HEK293 (cell line): ENCODE measurements at regions not wholly inside any gene's neighbourhood (a gene's known extent, or its start where the extent isn't known, plus 50 kb on each side); places are given as distances from the start of the nearest gene placed in this dataset.
"Not testable (repeated sequence)": the region's sequence is repeated elsewhere in the genome, so short reads cannot be mapped to it uniquely, and the experiment has no call there.

Source experiments
- KLF16 ChIP-seq: fragments of 450-650 bp; formaldehyde crosslinking; IDR thresholded peaks from 2 replicates; pipeline ENCODE4 v1.5.1; 2017; ENCODE audit warnings: missing biosample characterization, missing genetic modification characterization
- ZNF473 ChIP-seq: fragments of 450-650 bp; formaldehyde crosslinking; IDR thresholded peaks from 2 replicates; pipeline ENCODE4 v1.5.1; 2017; ENCODE audit warnings: missing biosample characterization, missing genetic modification characterization
- TF ChIP-seq, protein P1 (sequence below): fragments of 450-650 bp; formaldehyde crosslinking; IDR thresholded peaks from 2 replicates; pipeline ENCODE4 v1.5.1; 2016; ENCODE audit warnings: missing biosample characterization, missing genetic modification characterization

DNA sequence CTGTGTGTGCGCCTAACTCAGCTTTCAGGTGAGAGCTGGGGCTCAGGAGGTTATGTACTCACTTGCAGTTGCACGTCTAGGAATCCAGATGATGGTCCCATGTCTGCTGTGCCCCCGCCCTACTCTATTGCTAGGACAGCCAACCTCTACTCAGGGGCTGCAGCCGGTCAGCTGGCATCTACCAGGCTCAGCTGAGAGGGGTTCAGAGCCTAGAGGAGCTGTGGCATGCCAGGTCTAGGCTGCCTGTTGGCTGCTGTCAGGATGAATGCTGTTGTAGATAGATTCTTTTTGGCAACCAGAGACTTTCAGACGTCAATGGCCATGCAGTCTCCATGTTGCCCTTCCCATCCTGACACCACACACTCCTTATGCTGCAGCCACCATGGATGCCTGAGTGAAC, 214.5 kb downstream of the RTP5 start:
- TF ChIP-seq KLF16, ZNF473 (tag by site-specific recombination): not testable (repeated sequence)
- TF ChIP-seq, protein P1, sequence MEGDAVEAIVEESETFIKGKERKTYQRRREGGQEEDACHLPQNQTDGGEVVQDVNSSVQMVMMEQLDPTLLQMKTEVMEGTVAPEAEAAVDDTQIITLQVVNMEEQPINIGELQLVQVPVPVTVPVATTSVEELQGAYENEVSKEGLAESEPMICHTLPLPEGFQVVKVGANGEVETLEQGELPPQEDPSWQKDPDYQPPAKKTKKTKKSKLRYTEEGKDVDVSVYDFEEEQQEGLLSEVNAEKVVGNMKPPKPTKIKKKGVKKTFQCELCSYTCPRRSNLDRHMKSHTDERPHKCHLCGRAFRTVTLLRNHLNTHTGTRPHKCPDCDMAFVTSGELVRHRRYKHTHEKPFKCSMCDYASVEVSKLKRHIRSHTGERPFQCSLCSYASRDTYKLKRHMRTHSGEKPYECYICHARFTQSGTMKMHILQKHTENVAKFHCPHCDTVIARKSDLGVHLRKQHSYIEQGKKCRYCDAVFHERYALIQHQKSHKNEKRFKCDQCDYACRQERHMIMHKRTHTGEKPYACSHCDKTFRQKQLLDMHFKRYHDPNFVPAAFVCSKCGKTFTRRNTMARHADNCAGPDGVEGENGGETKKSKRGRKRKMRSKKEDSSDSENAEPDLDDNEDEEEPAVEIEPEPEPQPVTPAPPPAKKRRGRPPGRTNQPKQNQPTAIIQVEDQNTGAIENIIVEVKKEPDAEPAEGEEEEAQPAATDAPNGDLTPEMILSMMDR (tag by site-specific recombination) = not testable (repeated sequence)
